HG03571 (cell line): ENCODE measurements at regions not wholly inside any gene's neighbourhood (a gene's known extent, or its start where the extent isn't known, plus 50 kb on each side); places are given as distances from the start of the nearest gene placed in this dataset.
"Not testable (repeated sequence)": the region's sequence is repeated elsewhere in the genome, so short reads cannot be mapped to it uniquely, and the experiment has no call there.

ENCODE experiments used
- ATAC-seq: cut with Tn5 transposase; IDR thresholded peaks from one replicate; pipeline ENCODE4 v1.9.1; 2021; ENCODE audit not compliant: unreplicated experiment

DNA sequence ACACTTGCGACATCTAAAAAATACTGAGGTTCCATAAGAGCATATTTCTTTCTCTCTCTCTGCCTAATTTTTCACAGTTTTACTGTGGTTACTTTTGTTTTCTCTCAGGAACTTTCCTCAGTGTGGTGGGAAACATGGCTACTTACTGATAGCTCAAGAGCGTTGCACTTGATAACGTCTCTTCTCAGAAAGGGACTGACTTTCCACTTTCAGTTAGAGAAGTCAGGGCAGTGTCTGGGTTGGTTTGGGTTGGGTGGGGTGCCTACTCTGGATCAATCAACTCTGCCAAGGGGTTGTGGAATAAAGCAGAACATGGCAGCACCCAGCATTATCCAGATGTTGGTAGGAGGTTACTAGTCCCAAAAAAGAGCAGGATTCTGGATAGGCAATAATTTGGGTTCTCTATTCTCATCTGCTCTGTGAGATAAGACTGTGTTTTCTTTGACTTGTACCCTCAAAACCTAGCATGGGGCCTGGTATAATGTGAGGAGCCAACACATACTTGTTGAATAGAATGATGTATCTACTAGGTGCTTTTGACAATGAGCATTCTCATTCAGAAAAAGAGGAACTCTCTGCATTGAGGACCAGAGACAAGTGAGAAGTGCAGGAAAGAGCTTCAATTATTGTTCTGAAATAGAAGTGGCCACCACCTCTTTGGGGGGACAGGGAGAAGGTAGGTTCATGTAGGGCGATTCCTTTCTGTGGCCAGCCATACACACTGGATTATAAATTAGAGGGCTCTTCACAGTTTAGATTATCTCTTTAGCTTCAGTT is 315.7 kb downstream of the REEP3 start:
- ATAC-seq, result no peak

DNA sequence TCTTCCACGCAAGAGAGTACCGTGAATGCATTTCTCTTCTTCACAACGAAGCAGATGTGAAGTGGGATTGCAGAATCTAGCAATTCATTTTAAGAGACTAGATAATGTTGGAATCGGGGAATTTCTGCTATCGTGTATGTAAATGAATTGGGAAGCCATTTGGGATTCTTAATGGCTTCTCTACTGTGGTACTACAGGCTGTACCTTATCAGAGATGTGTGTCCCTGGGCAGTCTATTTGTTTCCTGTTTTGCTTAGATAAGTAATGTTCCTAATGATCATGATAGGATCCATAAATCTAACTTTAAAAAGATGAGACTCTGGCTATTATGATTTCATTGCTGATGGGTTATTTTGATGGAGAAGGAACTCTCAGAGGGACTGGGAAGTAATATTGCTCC is 320.6 kb downstream of the REEP3 start:
- no peak for ATAC-seq

DNA sequence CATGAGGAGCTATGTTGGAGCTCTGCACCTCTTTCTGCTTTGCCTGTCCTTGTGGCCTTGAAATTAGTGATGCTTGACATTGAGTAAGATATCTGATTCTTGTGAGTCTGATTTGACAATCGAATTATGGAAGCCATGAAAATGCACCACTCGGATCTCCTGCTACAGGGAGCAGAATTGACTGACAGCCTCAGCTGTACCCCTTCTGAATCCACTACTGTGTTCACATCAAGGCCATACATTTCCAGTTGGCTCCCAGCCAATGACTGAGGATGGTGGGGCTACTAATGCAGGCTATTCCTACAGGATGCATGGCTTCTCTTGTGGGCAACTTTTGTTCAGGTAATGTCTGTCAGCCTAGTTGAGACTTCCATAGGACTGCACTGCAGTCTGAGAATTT is 321.9 kb downstream of the REEP3 start:
- no peak for ATAC-seq

DNA sequence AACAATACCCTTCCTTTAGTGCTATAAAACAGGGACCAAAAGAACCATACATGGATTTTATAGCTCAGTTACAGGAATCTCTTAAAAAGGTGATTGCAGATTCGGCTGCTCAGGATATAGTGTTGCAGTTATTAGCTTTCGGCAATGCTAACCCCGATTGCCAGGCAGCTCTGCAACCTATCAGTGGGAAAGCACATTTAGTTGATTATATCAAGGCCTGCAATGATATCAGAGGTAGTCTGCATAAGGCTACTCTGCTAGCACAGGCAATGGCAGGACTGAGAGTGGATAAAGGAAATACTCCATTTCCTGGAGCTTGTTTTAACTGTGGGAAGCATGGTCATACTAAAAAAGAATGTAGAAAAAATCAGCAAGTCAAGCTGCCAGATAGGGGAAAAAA is 327.7 kb downstream of the REEP3 start:
- not testable (repeated sequence) for ATAC-seq

DNA sequence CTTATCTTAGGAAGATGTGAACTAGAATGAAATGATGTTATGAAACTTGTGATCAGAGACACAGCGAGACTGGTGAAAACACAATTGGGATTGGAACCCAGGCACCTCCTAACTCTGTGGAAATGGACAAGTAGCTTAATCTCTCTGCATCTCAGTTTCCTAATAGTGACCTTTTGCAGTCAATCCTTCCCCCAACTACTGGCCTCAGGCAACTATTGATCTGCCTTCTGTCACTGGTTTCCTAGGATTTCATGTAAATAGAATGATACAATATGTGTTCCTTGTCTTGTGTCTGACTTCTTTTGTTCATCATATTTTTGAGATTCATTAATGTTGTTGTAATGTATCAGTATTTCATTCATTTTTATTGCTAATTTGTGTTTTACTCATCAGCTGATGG is 341.7 kb downstream of the REEP3 start:
- ATAC-seq, result no peak

DNA sequence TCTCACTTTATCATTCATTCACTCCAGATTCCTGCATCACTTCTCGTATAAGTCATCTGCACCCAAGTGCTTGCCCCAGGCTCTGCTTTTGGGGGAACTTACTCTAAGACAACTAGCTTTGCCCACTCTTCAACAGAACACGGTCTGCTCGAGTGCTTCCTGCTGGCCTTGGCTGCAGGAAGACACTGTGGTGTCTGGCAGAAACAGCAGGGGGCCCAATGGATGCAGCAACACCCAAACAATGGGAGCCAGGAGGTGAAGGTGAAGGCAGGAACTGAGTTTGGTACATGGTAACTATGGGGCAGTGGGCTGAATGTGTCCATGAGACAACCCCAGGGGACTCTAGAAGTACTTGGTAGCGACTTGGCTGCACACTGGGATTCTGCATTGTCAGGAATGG is 344.0 kb downstream of the REEP3 start:
- ATAC-seq, result no peak

DNA sequence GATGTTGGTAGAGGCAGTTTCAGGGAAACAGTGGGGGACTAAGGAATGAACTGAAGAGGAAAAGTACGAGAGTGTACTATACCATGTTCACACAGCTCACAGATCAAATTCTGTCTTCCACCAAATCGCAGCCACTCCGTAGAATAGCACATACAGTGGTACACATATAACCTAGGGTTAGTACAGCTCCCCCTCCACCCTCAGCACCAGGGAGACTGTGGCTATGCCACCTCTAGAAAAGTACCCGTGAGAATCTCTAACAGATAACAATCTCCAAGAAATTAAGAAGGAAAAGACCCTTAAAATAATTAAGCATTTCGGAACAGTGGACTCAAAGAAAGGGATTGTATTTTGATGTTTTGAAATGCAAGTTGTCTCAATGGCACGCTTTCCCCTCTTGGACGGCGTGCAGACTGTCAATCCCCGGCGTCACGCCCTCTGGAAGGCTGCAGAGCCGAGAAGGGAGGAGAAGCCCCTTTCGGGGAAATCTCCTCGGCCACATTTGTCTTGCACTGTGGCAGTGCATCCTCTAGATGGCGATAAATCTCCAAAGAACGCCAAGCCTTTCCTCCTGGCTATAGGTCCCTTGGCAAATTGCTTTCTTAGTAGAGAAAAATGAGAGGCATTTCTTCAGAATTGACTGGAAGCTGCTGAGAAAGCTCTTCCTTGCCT is 345.0 kb downstream of the REEP3 start:
- peak; percentile 82 for ATAC-seq

DNA sequence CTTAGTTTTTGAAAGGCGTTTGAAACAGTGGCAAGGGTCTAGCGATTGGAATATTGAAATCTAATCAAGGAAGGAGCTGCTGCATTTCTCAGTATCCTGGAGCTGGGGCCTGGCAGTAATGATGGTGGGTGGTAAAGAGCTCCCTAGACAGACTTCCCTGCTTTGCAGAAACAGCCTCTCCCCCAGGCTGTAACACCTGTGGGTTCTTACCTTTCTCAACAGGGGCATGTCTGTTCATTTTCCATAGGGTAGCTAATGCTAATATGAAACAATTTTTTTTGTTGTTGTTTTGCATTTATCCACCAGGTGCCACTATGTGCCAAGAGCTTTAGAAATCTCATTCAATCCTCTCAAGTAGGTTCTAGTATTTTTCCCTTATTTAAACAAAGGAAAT is 345.5 kb downstream of the REEP3 start:
- ATAC-seq, result peak; percentile 42

DNA sequence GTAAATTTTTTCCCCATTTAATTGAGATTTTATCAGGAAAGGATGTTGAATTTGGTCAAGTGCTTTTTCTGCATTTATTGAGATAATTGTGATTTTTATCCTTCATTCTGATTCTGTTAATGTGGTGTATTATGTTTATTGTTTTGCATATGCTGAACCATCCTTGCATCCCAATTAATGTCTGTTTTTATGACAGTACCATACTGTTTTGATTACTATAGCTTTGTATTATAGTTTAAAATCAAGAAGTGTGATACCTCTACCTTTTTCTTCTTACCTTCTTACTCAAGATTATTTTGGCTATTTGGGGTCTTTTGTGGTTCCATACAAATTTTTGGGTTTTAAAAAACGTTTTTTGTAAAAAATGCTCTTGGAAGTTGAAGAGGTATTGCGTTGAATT is 357.2 kb downstream of the REEP3 start:
- no peak for ATAC-seq

DNA sequence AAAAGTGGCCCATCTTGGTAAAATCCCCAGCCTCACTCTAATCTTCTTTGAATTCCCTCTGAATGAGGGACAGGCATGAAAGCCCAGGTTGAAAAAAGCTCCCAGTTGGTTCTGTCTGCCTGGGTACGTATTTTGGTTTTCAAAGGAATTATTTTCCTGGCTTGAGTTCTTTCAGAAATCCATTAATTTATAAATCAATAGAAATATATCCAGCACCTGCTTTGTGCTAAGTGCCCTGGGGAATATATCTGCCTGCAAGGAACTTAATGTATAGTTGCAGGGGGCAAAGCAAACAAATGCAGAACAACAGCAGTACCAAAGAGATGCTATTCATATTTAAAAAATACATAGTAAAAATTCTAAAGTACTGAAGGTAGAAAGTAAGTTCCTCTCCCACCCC is 362.7 kb downstream of the REEP3 start:
- no peak for ATAC-seq

DNA sequence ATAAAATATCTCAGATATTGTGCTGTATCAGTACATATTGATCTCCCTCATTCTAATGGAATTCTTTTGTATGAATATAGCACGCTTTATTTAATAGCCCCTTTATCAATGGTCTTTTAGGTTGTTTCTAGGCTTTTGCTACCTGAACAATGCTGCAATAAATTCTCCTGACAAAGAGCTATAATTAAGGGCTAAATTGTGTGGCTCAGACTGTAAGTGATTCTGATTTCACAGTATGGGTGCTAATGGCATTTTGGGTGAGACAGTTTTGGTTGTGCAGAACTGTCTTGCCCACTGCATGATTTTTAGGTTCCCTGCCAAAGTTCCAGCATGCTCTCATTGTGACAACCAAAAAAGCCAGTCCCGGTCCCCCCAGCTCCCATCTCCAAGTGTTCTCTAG is 363.2 kb downstream of the REEP3 start:
- no peak for ATAC-seq

DNA sequence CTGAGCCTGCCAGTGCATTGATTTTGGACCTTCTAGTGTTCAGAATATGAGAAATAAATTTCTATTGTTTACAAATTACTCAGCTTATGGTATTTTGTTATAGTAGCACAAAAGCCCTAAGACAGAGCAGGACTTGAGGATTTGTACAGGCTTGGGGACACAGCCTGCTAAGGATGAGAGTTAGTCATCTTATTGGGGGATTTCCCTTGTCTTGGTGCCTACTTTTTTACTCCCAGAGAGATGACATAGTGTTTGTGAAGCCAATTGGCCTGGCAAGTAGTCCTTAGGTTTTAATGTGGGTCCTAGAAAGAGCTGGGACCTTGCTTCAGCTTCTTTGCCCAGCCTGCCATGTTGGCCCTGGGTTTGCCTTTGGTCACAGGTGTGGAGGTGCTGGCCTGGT is 364.0 kb downstream of the REEP3 start:
- ATAC-seq, result no peak

DNA sequence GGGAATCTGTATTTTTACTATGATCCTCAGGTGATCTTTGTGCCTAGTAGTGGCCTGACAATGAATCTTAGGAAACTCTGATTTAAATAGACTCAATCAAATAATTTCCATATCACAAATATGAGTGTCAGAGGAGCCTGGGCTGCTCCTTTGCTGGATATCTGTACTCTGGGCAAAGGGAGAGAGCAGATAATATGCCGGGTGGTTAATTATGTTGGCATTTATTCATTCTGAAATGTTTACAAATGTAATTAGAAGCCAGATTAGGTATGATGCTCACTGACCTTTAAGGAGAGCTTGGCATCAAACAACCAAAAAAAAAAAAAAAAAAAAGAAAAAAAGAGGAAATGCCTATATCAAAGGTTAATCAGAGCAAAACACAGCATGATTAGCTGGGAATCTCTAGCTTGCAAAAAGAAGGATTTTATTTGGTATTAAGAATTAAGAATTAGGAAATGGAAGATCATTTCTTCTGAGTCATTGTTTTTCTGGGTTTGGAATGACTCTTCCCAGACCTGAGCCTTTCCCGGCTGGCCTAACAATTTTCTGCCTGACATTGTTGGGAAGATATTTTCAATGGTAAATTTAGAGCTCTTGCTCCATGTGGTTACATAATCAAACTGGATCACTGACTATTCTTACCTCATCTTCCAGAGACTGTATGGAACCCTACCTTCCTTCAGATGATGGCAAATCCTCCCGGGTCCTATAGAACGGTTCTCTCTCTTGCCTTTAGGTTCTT is 365.3 kb downstream of the REEP3 start:
- no peak for ATAC-seq

DNA sequence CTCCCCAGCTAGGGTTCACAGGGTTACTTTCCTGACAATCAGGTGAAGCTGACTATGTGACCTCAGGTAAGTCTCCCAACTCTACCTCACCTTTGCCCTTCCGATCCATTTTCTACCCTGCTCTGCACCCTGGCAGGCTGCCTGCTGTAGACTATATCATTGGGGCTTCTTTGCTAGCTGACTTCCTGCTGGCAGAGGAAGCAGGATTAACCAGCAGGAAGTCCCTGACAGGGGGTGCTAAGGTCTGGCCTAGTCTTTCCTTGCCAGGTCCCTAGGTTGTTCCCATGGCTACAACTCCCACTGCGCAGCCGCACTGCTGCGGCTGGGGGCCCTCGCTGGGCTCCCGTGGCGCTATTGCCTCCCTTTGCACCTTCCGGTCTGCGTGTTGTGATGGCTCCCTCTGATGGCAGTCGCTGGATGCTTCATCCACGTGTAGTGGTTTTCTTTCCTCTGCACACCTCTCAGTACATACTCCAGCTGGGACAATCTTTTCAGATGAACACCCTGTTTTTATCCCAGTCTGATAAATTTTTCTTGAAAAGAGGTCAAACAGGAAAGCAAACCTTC is 365.9 kb downstream of the REEP3 start:
- ATAC-seq, result no peak

DNA sequence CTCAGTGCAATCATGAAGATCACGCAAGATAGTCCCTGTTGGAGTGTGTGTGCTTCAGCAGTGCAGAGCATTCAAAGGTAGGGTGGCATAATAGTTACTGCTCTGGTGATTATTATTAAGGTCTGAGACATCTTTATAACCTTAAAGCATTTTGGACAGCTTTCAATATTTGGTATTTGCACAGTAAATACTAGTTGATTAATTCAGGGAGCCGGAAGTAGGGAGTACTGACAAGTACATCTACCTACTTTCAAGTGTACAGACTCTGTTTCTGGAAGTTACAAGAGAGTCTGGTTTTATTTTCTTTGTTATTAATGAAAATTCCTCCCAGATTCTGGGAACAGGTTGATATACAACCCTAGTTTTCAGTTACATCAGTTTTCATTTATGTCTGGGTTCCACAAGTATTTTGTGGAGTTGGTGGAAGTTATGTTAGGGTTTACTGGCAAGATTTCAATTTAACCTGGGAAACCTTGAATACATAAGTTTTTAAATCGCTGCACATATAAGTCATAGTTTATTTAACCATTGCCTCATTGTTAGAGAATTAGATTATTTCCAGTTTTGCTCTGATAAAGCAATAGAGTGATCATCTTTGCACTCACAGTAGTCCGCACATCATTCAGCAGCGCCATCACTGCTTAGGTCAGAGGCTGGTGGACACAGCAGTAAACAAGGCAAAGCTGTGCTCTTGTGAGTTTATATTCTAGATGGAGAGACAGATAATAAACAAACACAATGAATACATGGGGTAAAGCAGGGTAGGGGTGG is 366.6 kb downstream of the REEP3 start:
- no peak for ATAC-seq

DNA sequence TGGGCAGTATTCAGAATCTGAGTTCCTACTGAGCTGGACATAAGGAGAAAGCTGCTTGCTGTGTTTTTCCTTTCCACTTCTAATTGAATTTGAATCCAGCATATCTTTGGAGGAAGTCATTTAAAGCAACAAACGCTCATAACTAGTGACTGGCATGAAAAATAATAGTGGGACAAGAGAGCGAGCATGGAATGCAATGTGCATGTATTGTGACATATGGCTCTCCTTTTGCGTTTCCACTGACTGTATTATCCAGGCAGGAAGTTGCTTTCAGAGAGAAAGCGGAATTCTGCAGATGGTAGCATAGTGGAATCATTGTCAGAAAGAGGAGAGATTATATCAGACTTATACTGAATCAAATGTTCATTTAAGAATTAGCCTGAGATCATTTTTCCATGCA is 368.6 kb downstream of the REEP3 start:
- ATAC-seq, result no peak

DNA sequence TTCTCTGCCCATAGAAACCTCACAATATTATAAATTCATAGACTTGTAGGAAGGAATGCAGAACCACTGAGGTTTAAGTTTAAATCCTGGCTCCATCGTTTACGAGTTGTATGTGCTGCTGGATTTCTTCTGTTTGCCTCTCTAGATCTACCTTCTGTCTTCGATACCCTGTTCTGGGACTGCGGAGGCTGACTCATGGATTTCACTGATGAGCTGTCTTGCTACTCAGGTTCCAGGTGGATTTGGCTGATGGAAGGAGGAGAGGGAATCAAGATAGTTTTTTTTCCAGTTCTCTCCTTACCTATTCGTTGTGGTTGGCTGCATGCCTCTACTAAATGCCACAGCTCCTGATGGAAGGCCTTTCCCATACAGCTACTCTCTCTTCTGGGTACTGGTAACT is 375.8 kb downstream of the REEP3 start:
- ATAC-seq, result no peak

DNA sequence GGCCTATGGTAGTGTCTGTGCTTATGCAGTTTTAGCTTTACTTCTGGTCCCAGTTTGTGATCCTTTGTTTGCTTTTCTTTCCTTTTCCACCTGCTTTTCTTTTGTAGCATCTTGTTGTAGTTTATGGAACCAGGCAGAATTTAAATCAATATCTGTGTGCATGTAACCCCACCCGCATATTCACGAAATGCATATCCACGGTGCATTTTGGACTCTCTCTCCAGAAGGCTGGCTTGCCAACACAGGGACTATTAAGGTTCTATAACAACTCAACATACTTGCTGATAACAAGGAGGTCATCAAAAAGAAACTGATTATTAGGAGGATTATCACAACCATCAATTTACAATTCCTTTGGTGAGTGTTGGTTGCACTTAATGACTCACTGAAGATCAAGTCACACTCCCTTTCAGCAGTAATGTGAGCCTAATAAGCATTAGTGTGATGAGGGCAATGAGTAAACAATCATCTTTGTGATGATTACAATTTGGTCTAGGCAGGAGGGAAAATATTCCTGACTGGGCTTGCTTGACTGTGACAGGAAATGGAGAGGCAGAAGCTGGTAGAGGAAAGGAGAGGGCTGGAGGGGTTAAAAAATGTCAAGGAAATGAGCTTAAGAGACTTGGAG is 378.6 kb downstream of the REEP3 start:
- no peak for ATAC-seq

DNA sequence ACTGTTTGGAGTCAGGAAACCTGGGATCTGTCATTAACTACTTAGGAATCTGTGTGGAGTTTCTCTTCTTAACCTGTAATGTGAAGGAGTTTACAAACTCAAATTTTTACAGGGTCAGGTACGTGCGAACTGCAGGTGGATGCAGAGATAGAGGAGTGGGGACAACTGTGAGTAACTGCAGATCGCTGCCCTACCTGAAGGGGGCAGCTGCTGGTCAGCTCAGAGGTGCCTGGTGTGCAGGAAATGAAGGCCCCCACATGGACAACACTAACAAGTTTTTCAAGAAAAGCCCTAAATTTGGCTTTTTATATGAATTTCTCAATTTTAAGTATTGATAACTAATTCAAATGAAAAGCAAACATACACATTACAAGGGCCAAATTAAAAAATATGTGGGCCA is 380.0 kb downstream of the REEP3 start:
- ATAC-seq, result no peak

DNA sequence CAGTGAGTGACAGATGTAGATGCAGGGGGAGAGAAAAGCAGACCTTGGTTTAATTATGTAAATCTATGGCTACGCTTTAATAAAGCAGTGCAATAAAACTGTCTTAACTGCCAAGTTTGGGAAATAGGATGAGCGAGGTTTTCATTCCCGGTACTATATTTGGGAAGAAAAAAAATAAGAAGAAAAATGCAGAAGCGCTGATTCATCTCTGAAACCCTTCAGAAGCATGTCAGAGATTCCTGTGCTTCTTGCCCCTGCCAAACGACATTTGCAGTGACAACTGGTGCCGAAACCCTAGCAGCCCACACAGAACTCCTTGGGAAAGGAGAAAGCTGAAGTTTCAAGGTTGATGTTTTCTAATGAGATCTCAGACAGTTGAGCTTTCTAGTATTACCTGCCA is 380.7 kb downstream of the REEP3 start:
- no peak for ATAC-seq

DNA sequence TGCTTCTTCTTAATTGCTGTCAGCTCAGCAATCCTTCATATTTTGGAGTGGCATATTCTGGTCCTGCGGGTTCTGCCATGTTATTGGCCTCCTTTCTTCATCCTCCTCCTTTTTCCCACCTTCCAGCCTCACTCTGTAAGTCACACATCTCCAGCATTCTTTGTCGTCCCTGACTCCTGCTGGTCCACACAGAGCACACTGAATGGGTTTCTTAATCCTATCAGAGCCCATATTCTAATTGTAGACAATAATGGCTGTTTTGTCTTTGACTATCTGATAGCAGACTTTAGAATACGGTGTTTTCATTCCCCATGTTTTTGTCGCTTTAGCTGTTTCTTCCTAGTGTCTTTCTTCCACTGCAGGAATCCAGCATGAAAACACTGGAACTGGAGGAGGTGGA is 389.6 kb downstream of the REEP3 start:
- no peak for ATAC-seq
